GM12878 (cell line): ENCODE measurements at regions not wholly inside any gene's neighbourhood (a gene's known extent, or its start where the extent isn't known, plus 50 kb on each side); places are given as distances from the start of the nearest gene placed in this dataset.
"Not testable (repeated sequence)": the region's sequence is repeated elsewhere in the genome, so short reads cannot be mapped to it uniquely, and the experiment has no call there.

ENCODE experiments used
- ATAC-seq: fragments of 200-7000 bp; cut with Tn5 transposase; 3 replicates; pipeline ENCODE4 v1.9.1; 2020; ENCODE audit warnings: mild to moderate bottlenecking, moderate library complexity
- BruUV-seq: library from RNA; stranded (reverse); fragments of 400-500 nt; replicated peaks from 2 replicates; lab custom pipeline; 2021; lab: Mats Ljungman, UMichigan
- CTCF ChIA-PET: fragments of 300-600 bp; sonication (Branson Sonifier 250); formaldehyde crosslinking; extraction: SDS; loops from one replicate; lab custom pipeline; 2021; ENCODE audit warnings: inconsistent platforms; lab: Yijun Ruan, JAX
- POLR2A ChIA-PET: fragments of 350-600 bp; formaldehyde crosslinking; extraction: SDS; loops from one replicate; lab custom pipeline; 2021; ENCODE audit warnings: inconsistent platforms; lab: Charles Lee
- RAD21 ChIA-PET: fragments of 300-600 bp; sonication (Branson Sonifier 250); formaldehyde crosslinking; loops from one replicate; lab custom pipeline; 2023; ENCODE audit warnings: antibody characterized with exemption; ENCODE audit not compliant: unreplicated experiment; lab: Charles Lee
- SMC1A ChIA-PET: fragments of 300-600 bp; sonication (Branson Sonifier 250); formaldehyde crosslinking; loops from one replicate; lab custom pipeline; 2023; ENCODE audit not compliant: unreplicated experiment, uncharacterized antibody; lab: Charles Lee
- DNase-seq: peaks from one replicate; pipeline ENCODE4 v3.0.0-alpha.2; 2011; ENCODE audit warnings: low read depth, low spot score
- FAIRE-seq: peaks from 3 replicates; lab custom pipeline; 2011; peaks lifted over from hg19 to GRCh38; lab: Jason Lieb, UNC
- H2AFZ ChIP-seq: 2 replicates; pipeline ENCODE4 v1.6.0; 2011; ENCODE audit warnings: low read depth, low read length, control low read depth; ENCODE audit not compliant: control insufficient read depth
- H3K27ac ChIP-seq: 2 replicates; pipeline ENCODE4 v1.5.1; 2011; ENCODE audit warnings: control low read depth; ENCODE audit not compliant: control insufficient read depth, insufficient read depth
- H3K27me3 ChIP-seq, 2 experiments: replicated peaks in 1 of 2; 2 replicates each; pipeline versions ENCODE4 v1.6.0 to v1.6.1; 2011; ENCODE audit warnings: low read length in 1 of 2; ENCODE audit not compliant: control insufficient read depth in 2 of 2, insufficient read depth in 2 of 2
- H3K36me3 ChIP-seq, 2 experiments: 2 replicates each; pipeline ENCODE4 v1.5.1; 2011; ENCODE audit warnings: low read length in 1 of 2; ENCODE audit not compliant: control insufficient read depth in 2 of 2, insufficient read depth in 2 of 2
- H3K4me1 ChIP-seq: 2 replicates; pipeline ENCODE4 v1.6.1; 2011; ENCODE audit warnings: mild to moderate bottlenecking, low read length, moderate library complexity, mixed read lengths; ENCODE audit not compliant: control insufficient read depth, insufficient read depth
- H3K4me2 ChIP-seq: 2 replicates; pipeline ENCODE4 v1.6.0; 2011; ENCODE audit warnings: control low read depth; ENCODE audit not compliant: control insufficient read depth, insufficient read depth
- H3K4me3 ChIP-seq: fragments of 200-600 bp; sonication (generic); 2 replicates; pipeline ENCODE4 v1.5.1; 2016
- H3K79me2 ChIP-seq: 2 replicates; pipeline ENCODE4 v1.6.0; 2011; ENCODE audit warnings: low read length; ENCODE audit not compliant: control insufficient read depth, insufficient read depth
- H3K9ac ChIP-seq: 2 replicates; pipeline ENCODE4 v1.8.0; 2011; ENCODE audit warnings: low read length, control low read depth, mixed read lengths; ENCODE audit not compliant: control insufficient read depth, insufficient read depth
- H3K9me3 ChIP-seq: replicated peaks from 3 replicates; pipeline ENCODE4 v1.5.1; 2011; ENCODE audit warnings: mild to moderate bottlenecking, low read length; ENCODE audit not compliant: control insufficient read depth, insufficient read depth
- H4K20me1 ChIP-seq: 2 replicates; pipeline ENCODE4 v1.6.0; 2011; ENCODE audit not compliant: control insufficient read depth, insufficient read depth
- TCF3 ChIP-seq: IDR thresholded peaks from 2 replicates; pipeline ENCODE4 v1.6.1; 2012; ENCODE audit warnings: low read depth, mild to moderate bottlenecking, low read length, borderline replicate concordance; ENCODE audit not compliant: insufficient read depth
- WGBS: methylation state at CpG from one replicate; pipeline ENCODE4 v1.1.6; 2016; ENCODE audit warnings: low lambda C conversion rate; ENCODE audit not compliant: insufficient replicate concordance, insufficient coverage; ENCODE audit errors: missing lambda C conversion rate; 5-methylcytosine and 5-hydroxymethylcytosine counted together
- in situ Hi-C: fragments of 300-500 bp; cut with MboI; formaldehyde crosslinking; loops from 9 replicates; pipeline ENCODE4 v1.14.3; 2018; ENCODE audit warnings: mixed read lengths
- intact Hi-C: fragments of 100-400 bp; cut with micrococcal nuclease; formaldehyde crosslinking; loops from one replicate; pipeline ENCODE4 v1.14.2; 2022; ENCODE audit not compliant: unreplicated experiment

GRCh38 chr9:22508354-22508753, 61.7 kb downstream of the DMRTA1 start:
- H3K9me3 ChIP-seq, in situ Hi-C loops, H3K9ac ChIP-seq, DNase-seq, H3K27ac ChIP-seq, POLR2A ChIA-PET, H3K36me3 ChIP-seq, H3K79me2 ChIP-seq, H3K4me3 ChIP-seq, intact Hi-C loops, H3K4me2 ChIP-seq, H3K4me1 ChIP-seq, FAIRE-seq, RAD21 ChIA-PET, H2AFZ ChIP-seq, H4K20me1 ChIP-seq, CTCF ChIA-PET, BruUV-seq, H3K27me3 ChIP-seq: not testable (repeated sequence)
- SMC1A ChIA-PET = interaction anchor here (0.9 kb wide), 1 partner anchor 42 kb away, joined by 3 read pairs; no protein-coding TSS in a partner anchor
- WGBS = 10% methylated on average over 6 of the region's 6 CpGs
- ATAC-seq = peak; percentile 35; the same call in 1 of the 3 replicates

- in situ Hi-C loops (no loop called here), intact Hi-C loops (no loop called here)
- ATAC-seq (no peak), DNase-seq (no peak), FAIRE-seq (no peak)
- Histone ChIP-seq H3K36me3 (no peaks in the 10 kb centered on the region), H3K79me2 (no peaks in the 10 kb centered on the region), H3K4me1 (no peaks in the 10 kb centered on the region), H3K4me2 (no peak overlapping the region), H3K9ac (no peak overlapping the region), H3K4me3 (no peak overlapping the region), H2AFZ (no peak overlapping the region), H3K27ac (no peak overlapping the region), H3K27me3 (no peaks in the 10 kb centered on the region)
- POLR2A ChIA-PET = no interaction called here
- CTCF ChIA-PET = no interaction called here
- RAD21 ChIA-PET = no interaction called here
- no TSS peak for BruUV-seq
- no peak for TF ChIP-seq TCF3
- TF ChIP-seq, all 136 proteins: peak for 0
- WGBS = 52% methylated on average over 11 of the region's 11 CpGs
- SMC1A ChIA-PET = interaction anchor here (0.9 to 1.2 kb wide), 2 partner anchors 18 to 42 kb away, joined by 3 read pairs; no protein-coding TSS in a partner anchor
- no peaks in the 10 kb centered on the region for H4K20me1 ChIP-seq
- no peaks in the 10 kb centered on the region for H3K9me3 ChIP-seq
Measured at GRCh38 chr9:22508790-22509189, 62.2 kb downstream of the DMRTA1 start.
